RWPE1 (cell line): ENCODE measurements at regions not wholly inside any gene's neighbourhood (a gene's known extent, or its start where the extent isn't known, plus 50 kb on each side); places are given as distances from the start of the nearest gene placed in this dataset.

Source experiments
- CTCF ChIA-PET: fragments of 350-600 bp; sonication (Branson Sonifier 250); formaldehyde crosslinking; extraction: SDS; loops from one replicate; lab custom pipeline; 2021; lab: Yijun Ruan, JAX
- POLR2A ChIA-PET: fragments of 400-600 bp; formaldehyde crosslinking; extraction: SDS; loops from one replicate; lab custom pipeline; 2020; ENCODE audit warnings: antibody characterized with exemption; ENCODE audit not compliant: low non-redundant PET; lab: Yijun Ruan, JAX
- DNase-seq: peaks from one replicate; pipeline ENCODE4 v3.0.0; 2012; ENCODE audit warnings: low spot score
- H3K27ac ChIP-seq: fragments of 450-650 bp; 2 replicates; pipeline ENCODE4 v1.5.1; 2017
- CTCF ChIP-seq: fragments of 450-650 bp; conservative IDR thresholded peaks from 2 replicates; pipeline ENCODE4 v1.5.1; 2017; ENCODE audit warnings: low read depth, mild to moderate bottlenecking

DNA sequence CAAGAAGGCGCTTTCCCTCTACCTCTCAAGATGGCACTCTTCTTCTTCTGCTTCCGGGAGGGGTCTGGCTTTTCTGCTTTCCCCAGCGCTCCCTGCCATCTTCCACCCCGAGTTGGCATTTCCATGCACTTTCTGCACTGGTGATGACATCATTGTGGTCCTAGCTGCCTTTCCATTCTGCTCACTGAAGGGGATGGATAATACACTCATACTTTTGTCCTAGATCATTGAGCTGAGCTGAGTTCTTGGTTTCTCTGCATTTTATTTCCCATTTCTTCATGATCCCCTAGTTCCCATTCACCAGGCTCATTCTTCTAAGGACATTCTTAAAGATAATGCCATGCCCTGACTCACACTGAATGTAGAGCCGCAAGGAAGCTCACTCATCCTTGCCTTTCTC lies 96.7 kb downstream of the EDN1 start:
- no peak for TF ChIP-seq CTCF
- ChIA-PET CTCF (no interaction called here), POLR2A (no interaction called here)
- no peak overlapping the region for H3K27ac ChIP-seq
- no peak for DNase-seq

DNA sequence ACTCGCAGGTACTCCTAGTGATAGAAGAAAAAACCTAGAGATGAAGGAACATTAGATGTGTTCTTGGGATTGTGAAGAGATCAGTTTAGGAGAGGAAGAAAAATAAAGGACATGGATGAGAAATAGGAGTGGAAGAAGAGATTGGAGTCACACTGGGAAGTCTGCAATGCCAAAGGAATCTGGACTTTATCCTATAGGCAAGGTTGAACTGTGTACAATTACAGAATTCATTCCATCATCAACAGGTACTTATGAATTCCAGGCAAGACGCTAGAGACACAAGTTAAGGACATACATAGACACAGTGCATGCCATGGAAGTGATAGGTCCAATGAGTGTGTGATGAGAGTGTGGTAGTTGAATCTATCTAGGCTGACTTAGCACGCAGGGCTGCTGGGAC lies 101.3 kb downstream of the EDN1 start:
- ChIA-PET POLR2A (no interaction called here), CTCF (no interaction called here)
- DNase-seq, result no peak
- no peak for TF ChIP-seq CTCF
- no peak overlapping the region for H3K27ac ChIP-seq

DNA sequence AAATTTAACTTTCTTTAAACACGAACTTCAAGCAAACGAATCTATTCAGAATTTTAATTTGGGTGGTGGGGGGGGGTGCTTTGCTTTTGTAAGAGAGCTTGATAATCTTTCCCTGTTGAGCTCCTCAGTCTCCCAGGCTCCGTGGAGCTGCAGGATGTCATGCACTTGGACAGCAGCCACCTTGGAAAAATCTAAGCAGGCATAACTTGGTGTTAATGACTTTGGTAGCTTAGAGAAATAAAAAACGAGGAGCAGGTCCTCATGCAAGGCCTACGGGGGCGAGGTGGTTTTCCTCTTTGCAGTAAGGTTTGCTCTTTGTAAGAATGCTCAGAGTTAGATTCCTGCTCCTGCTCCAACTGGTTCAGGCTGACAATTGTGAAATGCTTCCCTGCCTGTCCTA lies 102.3 kb downstream of the EDN1 start:
- CTCF ChIA-PET, result no interaction called here
- POLR2A ChIA-PET, result no interaction called here
- DNase-seq, result no peak
- no peak overlapping the region for H3K27ac ChIP-seq
- TF ChIP-seq CTCF, result no peak

GRCh38 chr6:12393100-12393499 lies 102.9 kb downstream of the EDN1 start:
- H3K27ac ChIP-seq, result no peak overlapping the region
- POLR2A ChIA-PET, result no interaction called here
- CTCF ChIA-PET, result no interaction called here
- no peak for TF ChIP-seq CTCF
- no peak for DNase-seq

- no peak for DNase-seq
- CTCF ChIA-PET, result no interaction called here
- no peak overlapping the region for H3K27ac ChIP-seq
- POLR2A ChIA-PET, result no interaction called here
- TF ChIP-seq CTCF, result no peak
Observed at GRCh38 chr6:12394170-12394569, 104.0 kb downstream of the EDN1 start.

DNA sequence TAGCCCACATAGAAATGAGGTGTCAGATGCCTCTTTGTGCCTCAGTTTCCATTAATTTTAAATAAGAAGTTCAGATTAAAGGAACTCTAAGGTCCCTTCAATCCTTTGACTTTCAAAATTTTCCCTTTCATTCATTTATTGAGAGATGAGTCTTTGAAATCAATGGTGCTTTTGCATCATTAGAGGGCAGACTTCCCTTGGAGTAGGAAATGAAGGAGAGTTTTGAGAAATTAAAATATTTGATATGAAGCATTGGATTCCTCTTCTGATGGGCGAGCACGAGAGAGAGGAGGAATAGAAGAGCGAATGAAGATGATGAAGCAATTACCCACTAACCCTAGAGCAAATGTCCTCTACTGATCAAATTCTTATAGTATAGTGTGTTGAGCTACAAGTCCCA lies 105.7 kb downstream of the EDN1 start:
- ChIA-PET CTCF (interaction anchor here (0.5 to 1.2 kb wide), 2 partner anchors 91 to 208 kb away, joined by 3 to 4 read pairs; no protein-coding TSS in a partner anchor), POLR2A (no interaction called here)
- H3K27ac ChIP-seq, result no peak overlapping the region
- DNase-seq, result no peak
- TF ChIP-seq CTCF, result no peak

DNA sequence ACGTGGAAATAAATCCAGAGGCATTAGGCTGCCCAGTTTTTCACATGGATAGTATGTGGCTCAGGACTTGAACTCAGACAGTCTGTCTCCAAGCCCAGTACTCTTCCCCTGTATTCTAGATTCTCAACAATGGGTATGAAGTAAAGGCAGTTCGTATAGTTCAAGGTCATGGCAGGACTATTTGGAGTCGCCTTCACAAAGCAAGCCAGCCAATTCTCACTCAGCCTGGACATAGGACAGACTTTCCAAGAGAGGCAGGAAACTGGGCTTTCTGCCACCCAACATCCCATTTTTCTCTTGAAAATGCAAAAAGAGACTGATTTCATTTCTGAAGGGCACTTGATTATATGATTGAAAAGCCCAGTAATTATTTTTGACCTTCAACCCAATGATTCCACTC lies 111.0 kb downstream of the EDN1 start:
- ChIA-PET CTCF (interaction anchor here (0.7 kb wide), 1 partner anchor 794 kb away, joined by 3 read pairs; no protein-coding TSS in a partner anchor), POLR2A (no interaction called here)
- DNase-seq, result no peak
- no peak for TF ChIP-seq CTCF
- H3K27ac ChIP-seq, result no peak overlapping the region
